G401 (cell line): ENCODE measurements at regions not wholly inside any gene's neighbourhood (a gene's known extent, or its start where the extent isn't known, plus 50 kb on each side); places are given as distances from the start of the nearest gene placed in this dataset.

Source experiments
- DNase-seq: peaks from one replicate; pipeline ENCODE4 v3.0.0-alpha.2; 2015; ENCODE audit warnings: low spot score
- in situ Hi-C: cut with HindIII; loops from 2 replicates; pipeline ENCODE4 v1.10.0; 2016; ENCODE audit warnings: low sequenced_read_pairs, mixed read lengths

- DNase-seq = no peak
- in situ Hi-C loops = no loop called here
Observed at GRCh38 chr5:51892680-51893079, 509.4 kb downstream of the ISL1 start.

- in situ Hi-C loops = no loop called here
- no peak for DNase-seq
Observed at GRCh38 chr5:51895834-51896233, 512.6 kb downstream of the ISL1 start.

- in situ Hi-C loops = no loop called here
- DNase-seq = no peak
Observed at GRCh38 chr5:51902512-51902911, 519.3 kb downstream of the ISL1 start.

GRCh38 chr5:51908215-51908614 is 525.0 kb downstream of the ISL1 start:
- no peak for DNase-seq
- in situ Hi-C loops = no loop called here

DNA sequence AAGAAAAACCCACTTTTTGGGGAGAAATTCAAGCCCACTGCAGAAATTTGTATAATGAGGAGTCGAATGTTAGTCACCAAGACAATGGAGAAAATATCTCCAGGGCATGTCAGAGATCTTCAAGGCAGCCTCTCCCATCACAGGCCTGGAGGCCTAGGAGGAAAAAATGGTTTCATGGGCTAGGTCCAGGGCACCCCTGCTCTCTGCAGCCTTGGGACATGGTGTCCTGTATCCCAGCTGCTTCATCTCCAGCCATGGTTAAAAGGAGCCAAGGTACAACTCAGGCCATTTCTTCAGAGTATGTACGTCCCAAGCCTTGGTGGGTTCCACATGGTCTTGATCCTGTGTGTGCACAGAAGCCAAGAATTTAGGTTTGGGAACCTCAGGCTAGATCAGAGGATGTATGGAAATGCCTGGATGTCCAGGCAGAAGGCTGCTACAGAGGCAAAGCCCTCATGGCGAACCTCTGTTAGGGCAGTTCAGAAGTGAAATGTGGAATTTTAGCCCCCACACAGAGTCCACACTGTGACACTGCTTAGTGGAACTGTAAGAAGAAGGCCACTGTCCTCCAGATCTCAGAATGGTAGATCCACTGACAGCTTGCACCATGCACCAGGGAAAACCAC is 561.4 kb downstream of the ISL1 start:
- DNase-seq = no peak
- in situ Hi-C loops = no loop called here

DNA sequence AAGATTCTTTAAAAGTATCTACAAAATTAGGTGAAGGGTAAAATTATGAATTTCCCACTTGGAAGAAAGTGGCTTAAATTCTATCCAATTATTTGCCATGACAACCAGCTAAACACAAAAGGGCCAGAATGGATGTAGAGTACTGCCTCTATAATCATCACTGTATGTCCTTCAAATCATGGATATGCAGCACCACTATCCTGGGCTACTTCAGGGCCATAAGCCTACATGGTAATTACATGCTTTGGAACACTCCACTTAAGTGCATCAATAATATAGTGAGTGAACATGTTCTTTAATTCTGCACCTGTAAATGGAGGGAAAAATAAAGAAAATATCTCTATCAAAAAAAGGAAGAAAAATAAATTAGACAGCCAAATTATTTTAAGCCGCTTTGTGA is 575.2 kb downstream of the ISL1 start:
- DNase-seq = no peak
- in situ Hi-C loops = no loop called here

DNA sequence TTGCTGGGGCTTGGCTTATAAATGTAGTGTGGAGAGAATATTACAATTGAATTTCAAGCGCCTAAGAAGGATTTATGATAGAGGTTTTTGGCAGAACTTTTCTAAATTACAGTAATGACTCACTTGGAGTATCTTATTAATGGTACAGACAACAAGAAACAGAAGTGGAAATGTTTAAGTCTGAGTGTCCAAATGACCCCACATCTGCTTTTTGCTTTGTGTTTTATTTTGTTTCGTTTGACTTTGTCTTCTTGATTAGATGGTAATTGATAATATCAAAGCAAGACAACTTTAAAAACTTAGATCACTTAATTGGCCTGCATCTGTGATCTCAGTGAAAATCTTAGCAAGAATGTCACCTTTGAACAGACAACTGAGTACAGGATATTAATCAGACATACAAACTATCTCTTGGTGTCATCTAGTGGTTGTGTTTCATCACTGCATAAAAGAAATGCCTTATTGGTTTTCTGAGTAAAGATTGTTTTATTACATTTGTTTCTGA is 577.4 kb downstream of the ISL1 start:
- in situ Hi-C loops = no loop called here
- peak; percentile 11 for DNase-seq

- in situ Hi-C loops = no loop called here
- no peak for DNase-seq
Observed at GRCh38 chr5:51961154-51961562, 577.9 kb downstream of the ISL1 start.

DNA sequence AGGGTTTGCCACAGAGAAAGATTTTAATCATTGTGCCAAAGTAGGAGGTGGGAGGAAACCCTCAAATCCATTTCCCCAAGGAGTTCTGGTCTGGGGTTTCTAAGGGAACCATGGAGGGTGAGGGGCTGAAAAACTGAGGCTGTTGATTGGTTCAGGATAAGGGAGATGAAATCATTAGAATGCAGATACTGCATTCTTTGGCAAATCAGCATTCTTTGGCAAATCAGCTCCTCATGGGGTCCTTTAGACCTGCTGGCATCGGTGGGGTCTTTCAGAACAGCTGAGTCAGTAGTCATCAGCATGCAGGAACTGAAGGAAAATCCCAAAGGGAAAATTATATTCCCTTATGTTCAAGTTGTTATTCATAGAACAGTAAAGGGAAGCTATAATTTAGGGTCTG is 585.5 kb downstream of the ISL1 start:
- in situ Hi-C loops = no loop called here
- no peak for DNase-seq

- no peak for DNase-seq
- in situ Hi-C loops = no loop called here
Observed at GRCh38 chr5:51974834-51975233, 591.6 kb downstream of the ISL1 start.

DNA sequence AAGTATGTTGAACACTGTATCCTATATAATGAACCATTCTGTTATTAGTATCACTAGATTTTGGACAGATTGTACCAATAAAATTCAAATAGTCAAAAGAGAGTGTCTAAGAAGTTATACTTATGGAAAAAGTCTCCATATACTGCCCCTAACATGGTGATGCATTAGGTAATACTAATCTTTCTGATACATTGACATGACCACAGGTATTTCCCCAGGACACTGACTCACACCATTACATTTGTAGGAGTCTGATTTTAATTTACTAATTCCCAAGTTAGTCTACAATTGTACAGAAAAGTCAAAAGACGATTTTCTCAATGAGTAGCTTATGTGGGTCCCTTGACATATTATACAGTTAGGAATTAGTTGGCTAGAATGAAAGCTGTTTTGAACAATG is 593.8 kb downstream of the ISL1 start:
- in situ Hi-C loops = no loop called here
- no peak for DNase-seq

DNA sequence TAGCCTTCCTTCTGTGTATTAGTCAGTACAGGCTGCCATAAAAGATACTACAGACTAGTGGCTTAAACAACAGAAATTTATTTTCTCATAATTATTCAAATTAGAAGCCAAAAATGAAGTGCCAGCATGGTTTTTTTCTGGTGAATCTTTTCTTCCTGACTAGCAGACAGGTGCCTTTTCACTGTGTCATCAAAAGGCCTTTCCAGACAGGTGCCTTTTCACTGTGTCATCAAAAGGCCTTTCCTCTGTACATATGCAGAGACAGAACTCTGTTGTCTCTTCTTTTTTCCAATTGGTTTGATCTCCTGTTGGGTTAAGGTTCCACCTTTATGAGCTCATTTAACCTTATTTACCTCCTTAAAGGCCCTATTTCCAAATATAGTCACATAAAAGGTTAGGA is 599.9 kb downstream of the ISL1 start:
- in situ Hi-C loops = no loop called here
- DNase-seq = no peak

DNA sequence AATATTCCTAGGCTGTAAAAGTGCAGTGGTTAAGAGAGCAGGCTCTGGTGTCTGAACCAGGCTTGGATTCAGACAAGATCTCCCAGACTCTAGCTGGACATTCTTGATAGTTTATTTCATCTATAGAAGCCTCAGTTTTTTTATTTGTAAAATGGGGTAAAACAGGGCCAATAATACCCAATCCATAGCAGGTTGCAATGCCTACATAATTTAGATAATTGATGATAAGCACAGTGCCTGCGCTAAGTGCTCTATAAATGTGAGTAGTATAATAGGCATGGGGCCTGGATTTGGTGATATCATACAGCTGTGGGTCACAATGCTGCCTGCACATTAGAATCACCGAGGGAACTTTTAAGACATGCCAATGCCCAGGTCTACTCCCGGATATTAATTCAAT is 603.5 kb downstream of the ISL1 start:
- in situ Hi-C loops = no loop called here
- no peak for DNase-seq

- DNase-seq = no peak
- in situ Hi-C loops = no loop called here
Observed at GRCh38 chr5:51987239-51987638, 604.0 kb downstream of the ISL1 start.

- in situ Hi-C loops = no loop called here
- no peak for DNase-seq
Observed at GRCh38 chr5:51987669-51988209, 604.5 kb downstream of the ISL1 start.

DNA sequence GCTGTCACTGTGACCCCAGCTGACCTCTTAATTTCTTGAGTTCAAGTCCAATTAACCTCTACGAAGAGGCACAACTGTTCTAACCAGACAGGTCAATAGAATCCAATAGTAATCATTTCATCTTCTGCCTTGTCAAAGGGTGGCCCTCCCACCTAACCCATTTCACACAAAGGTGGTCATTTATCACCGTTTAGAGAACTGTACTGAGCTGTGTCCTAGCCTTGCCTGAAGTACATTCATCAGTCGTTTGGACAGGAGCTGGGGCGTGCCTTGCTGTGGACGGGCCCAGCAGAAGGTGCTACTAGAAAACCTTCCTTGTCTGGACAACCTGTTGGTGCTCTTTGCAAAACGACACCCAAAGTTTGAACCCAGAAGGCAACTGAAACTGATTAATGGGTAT is 605.4 kb downstream of the ISL1 start:
- DNase-seq = no peak
- in situ Hi-C loops = no loop called here

DNA sequence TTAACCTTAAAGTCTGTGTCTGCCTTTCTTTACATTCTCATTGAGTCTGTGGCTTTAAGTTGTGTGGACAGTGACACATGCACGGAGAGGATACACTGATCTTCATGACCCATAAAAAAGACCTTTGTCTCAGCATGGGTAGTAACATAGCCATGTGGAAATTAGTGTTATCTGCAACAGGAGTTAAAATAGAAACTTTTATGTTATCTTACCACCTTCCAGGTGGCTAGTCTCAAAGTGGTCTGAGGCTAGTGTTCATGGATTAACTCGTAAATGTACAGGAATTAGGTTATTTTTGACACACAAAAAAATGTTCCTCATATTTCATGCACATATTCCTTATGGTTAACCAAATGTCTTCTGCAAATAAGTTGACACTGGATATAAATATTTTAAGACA is 607.0 kb downstream of the ISL1 start:
- DNase-seq = no peak
- in situ Hi-C loops = no loop called here

- in situ Hi-C loops = no loop called here
- DNase-seq = no peak
Observed at GRCh38 chr5:51990661-51991180, 607.5 kb downstream of the ISL1 start.

GRCh38 chr5:51991940-51992339 is 608.7 kb downstream of the ISL1 start:
- in situ Hi-C loops = no loop called here
- DNase-seq = no peak

DNA sequence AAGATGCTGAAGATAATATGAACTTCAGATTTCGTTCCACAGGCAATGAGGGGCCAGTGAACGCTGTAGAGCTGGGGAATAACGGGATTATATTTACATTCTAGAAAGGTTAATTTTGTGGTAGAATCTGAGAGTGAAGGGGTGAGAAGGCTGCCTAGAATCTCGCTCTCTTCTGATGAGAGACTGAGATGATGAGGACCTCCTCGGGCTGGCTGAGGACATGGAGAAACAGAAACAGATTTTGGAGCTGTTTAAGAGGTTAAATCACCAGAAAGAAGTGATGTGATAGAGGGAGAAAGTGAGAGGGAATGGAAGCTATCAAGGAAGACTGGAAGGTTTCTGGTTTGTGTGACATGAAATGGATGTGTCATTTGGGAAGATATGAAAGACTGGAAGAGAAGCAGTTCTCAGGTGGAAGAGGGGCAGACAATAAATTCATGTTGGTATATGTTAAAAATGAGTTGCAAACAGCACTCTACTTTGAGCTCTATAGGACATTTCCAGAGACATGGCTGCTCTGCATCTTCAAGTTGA is 612.6 kb downstream of the ISL1 start:
- in situ Hi-C loops = no loop called here
- DNase-seq = no peak

DNA sequence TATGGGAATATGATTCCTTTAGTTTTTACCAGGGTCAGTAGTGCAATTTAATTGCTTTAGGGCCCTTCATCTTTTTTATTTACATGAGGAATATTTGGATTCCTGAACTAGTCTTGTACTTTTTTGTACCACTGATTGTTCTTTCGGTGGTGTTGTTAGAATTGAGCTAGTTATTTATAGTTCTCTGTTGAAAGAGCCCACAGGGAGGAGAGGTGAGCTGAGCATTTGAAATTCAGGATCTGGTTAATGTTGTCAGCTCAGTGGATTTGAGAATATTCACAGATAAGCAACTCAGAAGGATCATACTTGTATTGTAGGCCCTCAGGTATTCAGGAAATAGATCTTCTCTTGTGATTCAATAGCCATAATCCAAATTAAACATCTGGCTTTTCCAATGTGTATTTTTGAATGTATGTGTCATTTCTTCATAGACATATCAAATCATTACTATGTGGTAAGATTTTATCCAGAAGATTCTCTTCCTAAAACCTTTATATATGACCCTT is 613.2 kb downstream of the ISL1 start:
- no peak for DNase-seq
- in situ Hi-C loops = no loop called here
